DND-41 (cell line): ENCODE measurements at regions not wholly inside any gene's neighbourhood (a gene's known extent, or its start where the extent isn't known, plus 50 kb on each side); places are given as distances from the start of the nearest gene placed in this dataset.

Source experiments
- CTCF ChIP-seq: IDR thresholded peaks from 2 replicates; pipeline ENCODE4 v1.5.1; 2012; ENCODE audit warnings: borderline replicate concordance, low read length, moderate library complexity, mild to moderate bottlenecking; ENCODE audit not compliant: poor library complexity, severe bottlenecking; ENCODE audit errors: extremely low read depth
- EZH2 ChIP-seq: IDR thresholded peaks from 3 replicates; pipeline ENCODE4 v1.6.1; 2012; ENCODE audit warnings: borderline replicate concordance, low read depth, mild to moderate bottlenecking, moderate library complexity, low read length, inconsistent platforms; ENCODE audit not compliant: severe bottlenecking

- TF ChIP-seq CTCF (no peak), EZH2 (no peak)
These were observed 65.0 kb upstream of the DAZL start for GRCh38 chr3:16670191-16670590.
